Lung (tissue), 9 donors: ENCODE measurements at regions not wholly inside any gene's neighbourhood (a gene's known extent, or its start where the extent isn't known, plus 50 kb on each side); places are given as distances from the start of the nearest gene placed in this dataset.
"Not testable (repeated sequence)": the region's sequence is repeated elsewhere in the genome, so short reads cannot be mapped to it uniquely, and the experiment has no call there.

Source experiments
- ATAC-seq: fragments of 200-7000 bp; cut with Tn5 transposase; one replicate; pipeline ENCODE4 v1.9.1; 2020; ENCODE audit warnings: moderate number of reproducible peaks; ENCODE audit not compliant: insufficient read depth, low FRiP score
- DNase-seq, 3 donors: peaks; one replicate each; pipeline ENCODE4 v3.0.0-alpha.2; 2013 to 2017
- H3K27ac ChIP-seq, 2 donors: one replicate each; pipeline ENCODE4 v1.5.1; 2013; ENCODE audit warnings: mild to moderate bottlenecking in 2 of 2, moderate library complexity in 2 of 2, control low read depth in 1 of 2, inconsistent platforms in 1 of 2, low read depth in 1 of 2, low read length in 1 of 2
- H3K27me3 ChIP-seq, 3 donors: one replicate each; pipeline ENCODE4 v1.5.1; 2013; ENCODE audit warnings: low read length in 2 of 3; ENCODE audit not compliant: control insufficient read depth in 3 of 3, insufficient read depth in 3 of 3
- H3K36me3 ChIP-seq, 4 donors: one replicate each; pipeline ENCODE4 v1.5.1; 2013; ENCODE audit warnings: low read length in 4 of 4, mild to moderate bottlenecking in 1 of 4, moderate library complexity in 1 of 4; ENCODE audit not compliant: control insufficient read depth in 4 of 4, insufficient read depth in 4 of 4
- H3K4me1 ChIP-seq, 5 donors: one replicate each; pipeline ENCODE4 v1.5.1; 2013; ENCODE audit warnings: low read length in 5 of 5, mild to moderate bottlenecking in 2 of 5, moderate library complexity in 1 of 5; ENCODE audit not compliant: control insufficient read depth in 5 of 5, insufficient read depth in 5 of 5
- H3K4me3 ChIP-seq: one replicate; pipeline ENCODE4 v1.5.1; 2013; ENCODE audit warnings: mild to moderate bottlenecking, control low read depth, moderate library complexity
- H3K9ac ChIP-seq, 2 donors: one replicate each; pipeline ENCODE4 v1.5.1; 2013; ENCODE audit warnings: low read length in 2 of 2, control low read depth in 1 of 2; ENCODE audit not compliant: insufficient read depth in 1 of 2
- H3K9me3 ChIP-seq, 4 donors: one replicate each; pipeline ENCODE4 v1.5.1; 2013; ENCODE audit warnings: low read length in 3 of 4, mild to moderate bottlenecking in 1 of 4, moderate library complexity in 1 of 4; ENCODE audit not compliant: control insufficient read depth in 4 of 4, insufficient read depth in 3 of 4
- WGBS, 2 donors: extraction: QIAGEN DNeasy Blood & Tissue Kit; methylation state at CpG; one replicate each; pipeline ENCODE4 v1.1.7; 2013; 5-methylcytosine and 5-hydroxymethylcytosine counted together
- donor health status: Bipolar disorder and iron deficiency.
- donor health status: healthy.
- donor health status: DM: yes; HTN: yes; CAD: no.

GRCh38 chr4:49129870-49130269 is 143.8 kb downstream of the CWH43 start:
- 49 to 76% methylated on average over 4 to 7 of the region's 8 CpGs for WGBS, 2 donors
- not testable (repeated sequence) for H3K36me3 ChIP-seq, DNase-seq, H3K27me3 ChIP-seq, H3K9ac ChIP-seq, H3K9me3 ChIP-seq, H3K4me1 ChIP-seq, H3K27ac ChIP-seq, H3K4me3 ChIP-seq
- ATAC-seq = peak; percentile 38

GRCh38 chr4:49130724-49131123 is 144.6 kb downstream of the CWH43 start:
- H3K36me3 ChIP-seq, DNase-seq, H3K27me3 ChIP-seq, H3K4me3 ChIP-seq, H3K9ac ChIP-seq, H3K4me1 ChIP-seq, H3K27ac ChIP-seq, ATAC-seq, H3K9me3 ChIP-seq: not testable (repeated sequence)
- 0% methylated on average over 2 of the region's 7 CpGs for WGBS, 2 donors

GRCh38 chr4:49137043-49137442 is 151.0 kb downstream of the CWH43 start:
- H3K27ac ChIP-seq, H3K9ac ChIP-seq, H3K36me3 ChIP-seq, H3K27me3 ChIP-seq, H3K4me1 ChIP-seq, DNase-seq, H3K9me3 ChIP-seq, H3K4me3 ChIP-seq: not testable (repeated sequence)
- peak; percentile 68 for ATAC-seq
- 63 to 64% methylated on average over 2 to 5 of the region's 10 CpGs for WGBS, 2 donors

DNA sequence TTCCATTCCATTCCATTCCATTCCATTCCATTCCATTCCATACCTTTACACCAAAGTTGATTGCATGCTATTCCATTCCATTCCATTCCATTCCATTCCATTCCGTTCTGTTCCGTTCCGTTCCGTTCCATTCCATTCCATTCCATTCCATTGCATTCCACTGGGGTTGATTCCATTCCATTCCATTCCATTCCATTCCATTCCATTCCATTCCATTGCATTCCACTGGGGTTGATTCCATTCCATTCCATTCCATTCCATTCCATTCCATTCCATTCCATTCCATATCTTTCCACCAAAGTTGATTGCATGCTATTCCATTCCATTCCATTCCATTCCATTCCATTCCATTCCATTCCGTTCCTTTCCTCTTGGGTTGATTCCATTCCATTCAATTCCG is 151.9 kb downstream of the CWH43 start:
- not testable (repeated sequence) for H3K9me3 ChIP-seq, ATAC-seq, H3K27me3 ChIP-seq

DNA sequence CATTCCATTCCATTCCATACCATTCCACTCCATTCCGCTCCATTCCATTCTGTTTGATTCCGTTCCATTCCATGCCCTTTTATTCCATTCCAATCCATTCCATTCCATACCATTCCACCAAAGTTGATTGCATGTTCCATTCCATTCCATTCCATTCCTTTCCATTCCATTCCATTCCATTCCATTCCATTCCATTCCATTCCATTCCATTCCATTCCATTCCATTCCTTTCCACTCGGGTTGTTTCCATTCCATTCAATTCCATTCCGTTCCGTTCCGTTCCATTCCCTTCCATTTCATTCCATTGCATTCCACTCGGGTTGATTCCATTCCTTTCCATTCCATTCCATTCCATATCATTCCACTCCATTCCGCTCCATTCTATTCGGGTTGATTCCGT is 152.7 kb downstream of the CWH43 start:
- not testable (repeated sequence) for H3K27me3 ChIP-seq, H3K27ac ChIP-seq, H3K4me1 ChIP-seq, DNase-seq, H3K9ac ChIP-seq, H3K36me3 ChIP-seq, H3K9me3 ChIP-seq, ATAC-seq, H3K4me3 ChIP-seq
- WGBS, 2 donors = 73 to 87% methylated on average over 1 to 5 of the region's 10 CpGs

More for the DNA sequence above, 151.9 kb downstream of the CWH43 start:
- not testable (repeated sequence) for H3K4me1 ChIP-seq, H3K36me3 ChIP-seq, DNase-seq, H3K4me3 ChIP-seq, H3K9ac ChIP-seq, H3K27ac ChIP-seq
- WGBS, 2 donors = 5 to 65% methylated on average over 4 to 6 of the region's 6 CpGs

DNA sequence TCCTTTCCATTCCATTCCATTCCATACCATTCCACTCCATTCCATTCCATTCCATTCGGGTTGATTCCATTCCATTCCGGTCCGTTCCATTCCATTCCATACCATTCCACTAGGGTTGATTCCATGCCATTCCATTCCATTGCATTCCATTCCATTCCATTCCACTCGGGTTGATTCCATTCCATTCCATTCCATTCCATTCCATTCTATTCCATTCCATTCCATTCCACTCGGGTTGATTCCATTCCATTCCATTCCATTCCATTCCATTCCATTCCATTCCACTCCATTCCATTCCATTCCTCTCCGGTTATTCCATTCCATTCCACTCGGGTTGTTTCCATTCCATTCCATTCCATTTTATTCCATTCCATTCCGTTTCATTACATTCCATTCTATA is 153.4 kb downstream of the CWH43 start:
- H3K27me3 ChIP-seq, H3K4me3 ChIP-seq, H3K9ac ChIP-seq, H3K9me3 ChIP-seq, H3K27ac ChIP-seq, DNase-seq, H3K4me1 ChIP-seq, H3K36me3 ChIP-seq: not testable (repeated sequence)
- 83 to 87% methylated on average over 7 of the region's 8 CpGs for WGBS, 2 donors
- peak; percentile 78 for ATAC-seq

- not testable (repeated sequence) for ATAC-seq, H3K9ac ChIP-seq, H3K27ac ChIP-seq, DNase-seq, H3K27me3 ChIP-seq, H3K4me3 ChIP-seq, H3K4me1 ChIP-seq, H3K36me3 ChIP-seq
- peaks cover 3 to 11% (median 9%) of the 10 kb centered on the region in 4 donors for H3K9me3 ChIP-seq
- WGBS, 2 donors = 27 to 54% methylated on average over 7 to 8 of the region's 8 CpGs
Measured at GRCh38 chr4:49140351-49140750, 154.3 kb downstream of the CWH43 start.

- not testable (repeated sequence) for H3K27me3 ChIP-seq, H3K27ac ChIP-seq, H3K4me3 ChIP-seq, DNase-seq, H3K9ac ChIP-seq, H3K36me3 ChIP-seq, H3K4me1 ChIP-seq
- peaks cover 5 to 18% (median 15%) of the 10 kb centered on the region in 4 donors for H3K9me3 ChIP-seq
- peak; percentile 31 for ATAC-seq
- WGBS, 2 donors = 54 to 78% methylated on average over 2 to 7 of the region's 8 CpGs
Measured at GRCh38 chr4:49141955-49142354, 155.9 kb downstream of the CWH43 start.

- not testable (repeated sequence) for H3K4me3 ChIP-seq
Measured at GRCh38 chr4:49147143-49147542, 161.1 kb downstream of the CWH43 start.

More at GRCh38 chr4:49147143-49147542, 161.1 kb downstream of the CWH43 start:
- WGBS, 2 donors = 69 to 74% methylated on average over 7 of the region's 7 CpGs
- H3K27me3 ChIP-seq, H3K27ac ChIP-seq, DNase-seq, H3K4me1 ChIP-seq, H3K9ac ChIP-seq, H3K36me3 ChIP-seq: not testable (repeated sequence)
- ATAC-seq = peak; percentile 61
- peaks cover 19 to 54% (median 29%) of the 10 kb centered on the region in 4 donors for H3K9me3 ChIP-seq
